ENCODE measurements at regions not wholly inside any gene's neighbourhood (a gene's known extent, or its start where the extent isn't known, plus 50 kb on each side); places are given as distances from the start of the nearest gene placed in this dataset.

DNA sequence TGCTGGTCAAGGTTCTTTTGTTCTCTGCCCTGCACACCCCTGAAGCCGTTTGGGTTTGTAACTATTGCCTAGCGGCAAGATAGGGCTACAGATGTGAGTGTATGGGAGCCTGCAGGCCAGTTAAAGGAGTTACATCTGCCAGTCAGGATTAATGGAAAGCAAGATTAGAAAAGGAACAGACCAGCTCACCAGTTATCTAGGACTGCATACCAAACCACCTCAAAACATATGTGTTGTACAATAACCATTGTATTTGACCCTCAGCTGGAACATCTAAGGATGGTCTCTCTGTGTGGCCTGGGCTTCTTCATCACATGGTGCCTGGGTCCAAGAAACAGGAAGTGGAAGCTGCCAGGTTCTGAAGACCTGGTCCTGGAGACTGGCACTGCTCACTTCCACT is 52.5 kb upstream of the FBXO28 start:
- Histone ChIP-seq H3K27me3 (ENCODE audit: control insufficient read depth, insufficient read depth, low read length) (no peaks in the 10 kb centered on the region), H3K36me3 (ENCODE audit: control insufficient read depth, insufficient read depth, low read length) (no peaks in the 10 kb centered on the region), H3K4me3 (ENCODE audit: low read depth, low read length) (no peak overlapping the region)
- DNase-seq (ENCODE audit: low read depth) = no peak
- TF ChIP-seq, protein P1, sequence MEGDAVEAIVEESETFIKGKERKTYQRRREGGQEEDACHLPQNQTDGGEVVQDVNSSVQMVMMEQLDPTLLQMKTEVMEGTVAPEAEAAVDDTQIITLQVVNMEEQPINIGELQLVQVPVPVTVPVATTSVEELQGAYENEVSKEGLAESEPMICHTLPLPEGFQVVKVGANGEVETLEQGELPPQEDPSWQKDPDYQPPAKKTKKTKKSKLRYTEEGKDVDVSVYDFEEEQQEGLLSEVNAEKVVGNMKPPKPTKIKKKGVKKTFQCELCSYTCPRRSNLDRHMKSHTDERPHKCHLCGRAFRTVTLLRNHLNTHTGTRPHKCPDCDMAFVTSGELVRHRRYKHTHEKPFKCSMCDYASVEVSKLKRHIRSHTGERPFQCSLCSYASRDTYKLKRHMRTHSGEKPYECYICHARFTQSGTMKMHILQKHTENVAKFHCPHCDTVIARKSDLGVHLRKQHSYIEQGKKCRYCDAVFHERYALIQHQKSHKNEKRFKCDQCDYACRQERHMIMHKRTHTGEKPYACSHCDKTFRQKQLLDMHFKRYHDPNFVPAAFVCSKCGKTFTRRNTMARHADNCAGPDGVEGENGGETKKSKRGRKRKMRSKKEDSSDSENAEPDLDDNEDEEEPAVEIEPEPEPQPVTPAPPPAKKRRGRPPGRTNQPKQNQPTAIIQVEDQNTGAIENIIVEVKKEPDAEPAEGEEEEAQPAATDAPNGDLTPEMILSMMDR (IDR thresholded peaks at IDR 0.05; ENCODE audit: insufficient read depth, low read length, poor library complexity, severe bottlenecking) = no peak

DNA sequence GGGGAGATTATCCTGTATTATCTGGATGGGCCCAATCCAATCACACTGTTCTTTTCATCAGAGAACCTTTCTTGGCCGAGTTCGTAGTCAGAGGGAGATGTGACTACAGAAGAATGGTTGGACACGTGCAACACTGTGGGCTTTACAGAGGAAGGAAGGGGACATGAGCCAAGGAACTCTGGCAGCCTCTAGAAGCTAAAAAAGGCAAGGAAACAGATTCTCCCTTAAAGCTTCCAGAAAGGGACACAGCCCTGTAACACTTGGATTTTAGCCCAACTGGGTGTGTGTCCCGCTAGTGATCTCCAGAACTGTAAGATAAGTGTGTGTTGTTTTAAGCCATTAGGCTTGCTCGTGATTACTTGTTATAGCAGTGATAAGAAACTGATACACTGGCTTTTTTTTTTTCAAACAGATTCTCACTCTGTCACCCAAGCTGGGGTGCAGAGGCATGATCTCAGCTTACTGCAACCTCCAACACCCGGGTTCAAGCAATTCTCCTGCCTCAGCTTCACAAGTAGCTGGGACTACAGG is 53.9 kb upstream of the FBXO28 start:
- TF ChIP-seq, protein P1 (IDR thresholded peaks at IDR 0.05; ENCODE audit: insufficient read depth, low read length, poor library complexity, severe bottlenecking) = no peak
- H3K27me3 ChIP-seq (ENCODE audit: control insufficient read depth, insufficient read depth, low read length) = no peaks in the 10 kb centered on the region
- no peak for DNase-seq (ENCODE audit: low read depth)
- H3K36me3 ChIP-seq (ENCODE audit: control insufficient read depth, insufficient read depth, low read length) = no peaks in the 10 kb centered on the region
- H3K4me3 ChIP-seq (ENCODE audit: low read depth, low read length) = no peak overlapping the region

DNA sequence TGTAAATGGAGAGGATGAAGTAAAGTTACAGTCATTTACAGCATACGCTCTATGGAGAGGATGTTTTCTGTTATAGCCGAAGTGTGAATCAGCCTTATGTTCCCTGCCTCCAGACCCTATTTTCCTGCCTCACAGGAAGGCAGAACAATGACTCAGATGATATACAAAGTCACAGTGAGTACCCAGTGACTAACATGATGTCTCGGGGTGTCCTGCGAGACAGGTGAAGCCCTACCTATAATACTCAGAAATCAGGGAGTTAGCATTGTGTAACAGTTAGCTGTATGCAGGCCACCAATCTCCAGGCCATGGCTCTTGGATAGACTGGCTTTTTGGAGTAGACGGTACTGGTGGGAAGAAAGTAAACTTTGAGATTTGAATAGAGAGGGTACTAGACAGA is 55.6 kb upstream of the FBXO28 start:
- no peaks in the 10 kb centered on the region for H3K27me3 ChIP-seq (ENCODE audit: control insufficient read depth, insufficient read depth, low read length)
- H3K4me3 ChIP-seq (ENCODE audit: low read depth, low read length) = no peak overlapping the region
- H3K36me3 ChIP-seq (ENCODE audit: control insufficient read depth, insufficient read depth, low read length) = no peaks in the 10 kb centered on the region
- TF ChIP-seq, protein P1 (IDR thresholded peaks at IDR 0.05; ENCODE audit: insufficient read depth, low read length, poor library complexity, severe bottlenecking) = no peak
- no peak for DNase-seq (ENCODE audit: low read depth)

DNA sequence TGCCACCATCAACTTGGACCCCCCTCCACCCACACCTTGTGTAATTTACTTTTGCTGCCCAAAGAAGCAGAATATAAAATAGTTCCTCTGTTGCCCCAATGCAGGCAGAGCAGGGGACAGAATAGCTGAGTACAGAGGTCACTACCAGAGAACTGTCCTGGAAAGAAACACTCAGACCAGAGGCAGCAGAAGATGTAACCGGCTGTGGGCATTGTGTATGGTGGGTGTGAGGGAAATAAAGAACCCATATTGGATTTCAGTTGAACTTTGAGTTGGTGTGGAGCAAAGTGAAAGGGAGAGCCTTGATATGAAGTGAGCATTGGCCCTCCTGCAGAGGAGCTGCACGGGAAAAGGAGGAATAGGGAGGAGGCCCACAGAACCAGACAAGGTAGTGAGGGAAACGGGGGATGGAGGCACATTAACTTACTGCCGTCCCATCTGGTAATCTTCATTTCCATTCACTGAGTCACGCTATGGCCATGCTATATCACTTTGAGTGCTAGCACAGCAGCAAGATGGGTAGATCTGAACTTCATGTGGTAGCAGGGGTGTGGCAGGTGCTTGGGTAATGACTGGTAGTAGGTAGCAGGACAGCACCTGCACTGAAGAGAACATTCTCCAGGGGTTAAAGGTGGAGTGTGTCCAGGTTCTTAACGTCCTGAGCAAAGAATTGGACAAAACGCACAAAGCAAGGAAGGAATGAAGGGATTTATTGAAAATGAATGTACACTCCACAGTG is 56.3 kb upstream of the FBXO28 start:
- no peaks in the 10 kb centered on the region for H3K27me3 ChIP-seq (ENCODE audit: control insufficient read depth, insufficient read depth, low read length)
- no peaks in the 10 kb centered on the region for H3K36me3 ChIP-seq (ENCODE audit: control insufficient read depth, insufficient read depth, low read length)
- no peak overlapping the region for H3K4me3 ChIP-seq (ENCODE audit: low read depth, low read length)
- DNase-seq (ENCODE audit: low read depth) = no peak
- TF ChIP-seq, protein P1 (IDR thresholded peaks at IDR 0.05; ENCODE audit: insufficient read depth, low read length, poor library complexity, severe bottlenecking) = no peak

DNA sequence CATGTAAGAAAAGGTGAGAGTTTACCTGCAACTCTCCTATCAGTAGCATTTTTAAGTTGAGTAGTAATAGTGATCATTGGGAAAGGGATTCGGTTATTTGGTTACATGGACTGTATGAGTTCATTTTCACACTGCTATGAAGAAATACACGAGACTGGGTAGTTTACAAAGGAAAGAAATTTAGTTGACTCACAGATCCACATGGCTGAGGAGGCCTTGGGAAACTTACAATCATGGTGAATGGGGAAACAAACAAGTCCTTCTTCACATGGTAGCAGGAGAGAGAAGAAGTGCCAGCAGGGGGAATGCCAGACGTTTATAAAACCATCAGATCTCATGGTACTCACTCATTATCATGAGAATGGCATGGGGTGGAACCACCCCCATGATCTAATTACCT is 59.3 kb upstream of the FBXO28 start:
- TF ChIP-seq, protein P1 (IDR thresholded peaks at IDR 0.05; ENCODE audit: insufficient read depth, low read length, poor library complexity, severe bottlenecking) = no peak
- H3K36me3 ChIP-seq (ENCODE audit: control insufficient read depth, insufficient read depth, low read length) = no peaks in the 10 kb centered on the region
- DNase-seq (ENCODE audit: low read depth) = no peak
- H3K4me3 ChIP-seq (ENCODE audit: low read depth, low read length) = no peak overlapping the region
- H3K27me3 ChIP-seq (ENCODE audit: control insufficient read depth, insufficient read depth, low read length) = no peaks in the 10 kb centered on the region

DNA sequence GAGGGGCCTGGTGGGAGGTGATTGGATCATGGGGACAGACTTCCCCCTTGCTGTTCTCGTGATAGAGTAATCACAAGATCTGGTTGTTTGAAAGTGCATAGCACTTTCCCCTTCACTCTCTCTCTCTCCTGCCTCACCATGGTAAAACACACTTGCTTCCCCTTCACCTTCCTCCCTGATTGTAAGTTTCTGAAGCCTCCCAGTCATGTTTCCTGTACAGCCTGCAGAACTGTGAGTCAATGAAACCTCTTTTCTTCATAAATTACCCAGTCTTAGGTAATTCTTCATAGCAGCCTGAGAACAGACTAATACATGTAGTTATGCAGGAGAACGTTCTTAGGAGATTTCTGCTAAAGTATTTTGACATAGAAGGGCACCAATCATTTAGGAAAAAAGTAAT is 59.9 kb upstream of the FBXO28 start:
- TF ChIP-seq, protein P1 (IDR thresholded peaks at IDR 0.05; ENCODE audit: insufficient read depth, low read length, poor library complexity, severe bottlenecking) = no peak
- no peaks in the 10 kb centered on the region for H3K27me3 ChIP-seq (ENCODE audit: control insufficient read depth, insufficient read depth, low read length)
- H3K4me3 ChIP-seq (ENCODE audit: low read depth, low read length) = no peak overlapping the region
- H3K36me3 ChIP-seq (ENCODE audit: control insufficient read depth, insufficient read depth, low read length) = no peaks in the 10 kb centered on the region
- no peak for DNase-seq (ENCODE audit: low read depth)

All from kidney epithelial cell (primary cell).